HG02610 (cell line): ENCODE measurements at regions not wholly inside any gene's neighbourhood (a gene's known extent, or its start where the extent isn't known, plus 50 kb on each side); places are given as distances from the start of the nearest gene placed in this dataset.

ENCODE experiments used
- ATAC-seq: cut with Tn5 transposase; IDR thresholded peaks from one replicate; pipeline ENCODE4 v1.9.1; 2021; ENCODE audit warnings: mild to moderate bottlenecking, moderate library complexity; ENCODE audit not compliant: unreplicated experiment

GRCh38 chr10:83955406-83955805 lies 183.9 kb upstream of the GHITM start:
- no peak for ATAC-seq

- no peak for ATAC-seq
Observed at GRCh38 chr10:83957168-83957947, 182.0 kb upstream of the GHITM start.

- ATAC-seq, result no peak
Observed at GRCh38 chr10:83959328-83959727, 180.0 kb upstream of the GHITM start.

- no peak for ATAC-seq
Observed at GRCh38 chr10:83960125-83960524, 179.2 kb upstream of the GHITM start.

GRCh38 chr10:83961620-83962019 lies 177.7 kb upstream of the GHITM start:
- ATAC-seq, result no peak

- no peak for ATAC-seq
Observed at GRCh38 chr10:83963446-83963845, 175.9 kb upstream of the GHITM start.

GRCh38 chr10:83965473-83965872 lies 173.8 kb upstream of the GHITM start:
- no peak for ATAC-seq

- no peak for ATAC-seq
Observed at GRCh38 chr10:83968052-83968451, 171.3 kb upstream of the GHITM start.

GRCh38 chr10:83978681-83979383 lies 160.5 kb upstream of the GHITM start:
- ATAC-seq, result no peak

GRCh38 chr10:83982812-83983211 lies 156.5 kb upstream of the GHITM start:
- peak; percentile 33 for ATAC-seq

- ATAC-seq, result peak; percentile 35
Observed at GRCh38 chr10:83983578-83984255, 155.6 kb upstream of the GHITM start.

GRCh38 chr10:83984256-83984640 lies 155.1 kb upstream of the GHITM start:
- ATAC-seq, result no peak

GRCh38 chr10:83986800-83987199 lies 152.5 kb upstream of the GHITM start:
- ATAC-seq, result no peak

GRCh38 chr10:83987216-83987615 lies 152.1 kb upstream of the GHITM start:
- ATAC-seq, result no peak

GRCh38 chr10:83988435-83988834 lies 150.9 kb upstream of the GHITM start:
- ATAC-seq, result no peak

- ATAC-seq, result peak; percentile 90
Observed at GRCh38 chr10:83990126-83990525, 149.2 kb upstream of the GHITM start.

- ATAC-seq, result peak; percentile 36
Observed at GRCh38 chr10:83991986-83992753, 147.1 kb upstream of the GHITM start.

- no peak for ATAC-seq
Observed at GRCh38 chr10:83994325-83994724, 145.0 kb upstream of the GHITM start.

- no peak for ATAC-seq
Observed at GRCh38 chr10:83995738-83996331, 143.5 kb upstream of the GHITM start.

GRCh38 chr10:84004221-84004620 lies 135.1 kb upstream of the GHITM start:
- no peak for ATAC-seq

GRCh38 chr10:84005403-84005802 lies 133.9 kb upstream of the GHITM start:
- ATAC-seq, result no peak
